ENCODE measurements at regions not wholly inside any gene's neighbourhood (a gene's known extent, or its start where the extent isn't known, plus 50 kb on each side); places are given as distances from the start of the nearest gene placed in this dataset.

DNA sequence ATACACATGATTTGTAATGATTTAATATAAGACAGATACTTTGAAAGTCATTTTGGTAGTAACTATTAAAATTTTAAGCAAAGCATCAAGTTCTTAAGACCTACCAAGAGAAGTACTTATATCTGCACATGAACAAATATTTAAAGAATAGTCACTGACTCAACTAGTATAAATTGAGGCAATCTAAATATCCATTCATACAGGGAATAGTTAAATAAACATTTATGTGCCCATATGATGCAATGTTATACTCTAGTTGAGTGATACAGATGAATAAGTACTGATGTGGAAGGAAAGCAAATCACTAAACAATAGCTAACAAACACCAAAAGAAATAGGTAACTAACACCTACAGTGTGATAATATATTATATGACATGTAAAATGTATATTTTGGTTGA, 527.7 kb downstream of the EPHA3 start:
- Histone ChIP-seq H3K9me3 (peaks cover 0 to 7% (median 0%) of the 10 kb centered on the region in 12 donors), H3K4me3 (no peak overlapping the region), H3K36me3 (no peaks in the 10 kb centered on the region), H3K27ac (no peak overlapping the region), H3K4me1 (no peaks in the 10 kb centered on the region), H3K27me3 (no peaks in the 10 kb centered on the region)
- DNase-seq (no peak), ATAC-seq (no peak)
- intact Hi-C loops (cut with DNase I) = no loop called here
- TF ChIP-seq, protein P1, sequence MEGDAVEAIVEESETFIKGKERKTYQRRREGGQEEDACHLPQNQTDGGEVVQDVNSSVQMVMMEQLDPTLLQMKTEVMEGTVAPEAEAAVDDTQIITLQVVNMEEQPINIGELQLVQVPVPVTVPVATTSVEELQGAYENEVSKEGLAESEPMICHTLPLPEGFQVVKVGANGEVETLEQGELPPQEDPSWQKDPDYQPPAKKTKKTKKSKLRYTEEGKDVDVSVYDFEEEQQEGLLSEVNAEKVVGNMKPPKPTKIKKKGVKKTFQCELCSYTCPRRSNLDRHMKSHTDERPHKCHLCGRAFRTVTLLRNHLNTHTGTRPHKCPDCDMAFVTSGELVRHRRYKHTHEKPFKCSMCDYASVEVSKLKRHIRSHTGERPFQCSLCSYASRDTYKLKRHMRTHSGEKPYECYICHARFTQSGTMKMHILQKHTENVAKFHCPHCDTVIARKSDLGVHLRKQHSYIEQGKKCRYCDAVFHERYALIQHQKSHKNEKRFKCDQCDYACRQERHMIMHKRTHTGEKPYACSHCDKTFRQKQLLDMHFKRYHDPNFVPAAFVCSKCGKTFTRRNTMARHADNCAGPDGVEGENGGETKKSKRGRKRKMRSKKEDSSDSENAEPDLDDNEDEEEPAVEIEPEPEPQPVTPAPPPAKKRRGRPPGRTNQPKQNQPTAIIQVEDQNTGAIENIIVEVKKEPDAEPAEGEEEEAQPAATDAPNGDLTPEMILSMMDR (IDR thresholded peaks at IDR 0.05) = no peak
- no peak for TF ChIP-seq POLR2A (IDR thresholded peaks at IDR 0.05)

DNA sequence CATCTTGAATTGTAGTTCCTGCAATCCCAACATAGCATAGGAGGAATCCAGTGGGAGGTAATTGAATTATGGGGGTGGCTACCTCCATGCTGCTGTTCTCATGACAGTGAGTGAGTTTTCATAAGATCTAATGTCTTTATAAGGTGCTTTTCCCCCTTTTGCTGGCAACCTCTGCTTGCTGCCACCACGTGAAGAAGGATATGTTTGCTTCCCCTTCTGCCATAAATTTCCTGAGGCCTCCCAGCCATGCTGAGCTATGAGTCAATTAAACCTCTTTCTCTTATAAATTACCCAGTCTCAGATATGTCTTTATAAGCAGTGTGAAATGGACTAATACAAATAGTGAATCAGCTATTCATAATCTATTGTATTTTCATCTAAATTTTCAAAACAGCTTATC, 537.3 kb downstream of the EPHA3 start:
- no peak for ATAC-seq

DNA sequence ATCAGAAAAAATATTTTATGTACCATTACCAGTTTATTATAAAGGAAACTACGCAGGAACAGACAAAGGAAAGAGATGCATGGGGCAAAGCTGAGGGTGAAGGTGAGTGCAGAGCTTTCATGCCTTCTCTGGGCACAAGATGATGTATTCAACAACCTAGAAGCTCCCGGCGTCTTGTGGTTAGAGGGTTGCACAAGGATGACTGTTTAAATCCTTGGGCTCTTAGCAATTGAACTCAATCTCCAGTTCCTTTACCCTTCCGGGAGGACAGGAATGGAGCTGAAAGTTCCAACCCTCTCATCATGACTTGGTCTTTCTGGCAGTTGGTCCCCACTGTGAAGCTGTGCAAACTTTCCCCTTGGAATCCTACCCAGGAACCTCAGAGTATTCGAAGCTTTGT, 542.0 kb downstream of the EPHA3 start:
- Histone ChIP-seq H3K27me3 (no peaks in the 10 kb centered on the region), H3K4me1 (no peaks in the 10 kb centered on the region), H3K9me3 (peaks cover 0 to 4% (median 0%) of the 10 kb centered on the region in 12 donors), H3K27ac (no peak overlapping the region), H3K36me3 (no peaks in the 10 kb centered on the region), H3K4me3 (no peak overlapping the region)
- ATAC-seq (no peak), DNase-seq (no peak)
- 90 to 94% (median 94%) methylated on average over 5 of the region's 5 CpGs for WGBS, 4 donors
- intact Hi-C loops (cut with DNase I) = no loop called here
- TF ChIP-seq, protein P1 (IDR thresholded peaks at IDR 0.05) = no peak
- TF ChIP-seq POLR2A (IDR thresholded peaks at IDR 0.05) = no peak

More for the DNA sequence above, 537.3 kb downstream of the EPHA3 start:
- WGBS, 4 donors = 0 to 55% (median 26%) methylated on average over 1 of the region's 1 CpG
- intact Hi-C loops (cut with DNase I) = no loop called here
- Histone ChIP-seq H3K27me3 (no peaks in the 10 kb centered on the region), H3K27ac (no peak overlapping the region), H3K9me3 (peaks cover 0 to 35% (median 0%) of the 10 kb centered on the region in 12 donors), H3K4me1 (no peaks in the 10 kb centered on the region), H3K4me3 (no peak overlapping the region), H3K36me3 (no peaks in the 10 kb centered on the region)
- DNase-seq = no peak
- no peak for TF ChIP-seq POLR2A (IDR thresholded peaks at IDR 0.05)
- TF ChIP-seq, protein P1 (IDR thresholded peaks at IDR 0.05) = no peak

DNA sequence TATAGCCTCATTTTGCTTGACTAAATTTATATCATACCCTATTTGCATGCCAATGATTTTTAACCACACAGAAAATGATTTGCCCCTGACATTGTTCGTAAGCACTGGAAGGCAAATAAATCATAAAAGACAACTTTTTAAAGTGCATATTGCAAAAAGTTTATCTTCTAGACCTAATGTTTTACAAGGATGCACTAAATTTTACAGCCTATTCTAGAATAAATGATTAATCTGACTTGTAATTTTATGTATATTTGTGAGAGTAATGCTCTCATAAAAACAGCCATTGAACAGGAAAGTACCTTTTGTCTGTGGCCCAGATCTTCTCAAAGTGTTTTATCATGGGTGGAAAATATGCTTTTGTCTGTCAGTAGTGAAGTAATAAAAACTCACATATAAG, 546.6 kb downstream of the EPHA3 start:
- H3K27ac ChIP-seq = no peak overlapping the region
- no peak overlapping the region for H3K4me3 ChIP-seq
- DNase-seq (no peak), ATAC-seq (no peak)
- no peak for TF ChIP-seq POLR2A (IDR thresholded peaks at IDR 0.05)
- TF ChIP-seq, protein P1 (IDR thresholded peaks at IDR 0.05) = no peak
- peaks cover 0 to 25% (median 9%) of the 10 kb centered on the region in 12 donors for H3K9me3 ChIP-seq
- H3K4me1 ChIP-seq = no peaks in the 10 kb centered on the region
- WGBS, 4 donors = 78 to 87% (median 84%) methylated on average over 1 of the region's 1 CpG
- intact Hi-C loops (cut with DNase I) = no loop called here
- no peaks in the 10 kb centered on the region for H3K36me3 ChIP-seq
- H3K27me3 ChIP-seq = no peaks in the 10 kb centered on the region
